ENCODE measurements at regions not wholly inside any gene's neighbourhood (a gene's known extent, or its start where the extent isn't known, plus 50 kb on each side); places are given as distances from the start of the nearest gene placed in this dataset.

GRCh38 chr22:22397292-22397870 is 111.2 kb downstream of the ZNF280B start:
- no peak; the same call in 1 of the 2 replicates for TF ChIP-seq CTCF (conservative IDR thresholded peaks at IDR 0.05)
- TF ChIP-seq ZFX (IDR thresholded peaks at IDR 0.05) = no peak

Data from C4-2B (cell line).